Heart left ventricle (tissue), 16 donors: ENCODE measurements at regions not wholly inside any gene's neighbourhood (a gene's known extent, or its start where the extent isn't known, plus 50 kb on each side); places are given as distances from the start of the nearest gene placed in this dataset.

Experiments used
- ATAC-seq, 4 donors: fragments of 200-7000 bp; cut with Tn5 transposase; one replicate each; pipeline ENCODE4 v1.9.1; 2020 to 2022; ENCODE audit warnings: moderate library complexity in 4 of 4, mild to moderate bottlenecking in 3 of 4, moderate number of reproducible peaks in 1 of 4
- DNase-seq, 5 donors: peaks; one replicate each; pipeline ENCODE4 v3.0.0-alpha.2; 2020
- H3K27ac ChIP-seq, 12 donors: fragments of 200-600 bp; sonication (generic) in 4 of 12; one replicate each; pipeline versions ENCODE4 v1.5.0 to v1.8.0; 2016 to 2022; ENCODE audit warnings: mild to moderate bottlenecking in 2 of 12
- H3K27me3 ChIP-seq, 9 donors: fragments of 200-600 bp; sonication (generic) in 2 of 9; one replicate each; pipeline versions ENCODE4 v1.5.1 to v1.8.0; 2016 to 2022; ENCODE audit warnings: mild to moderate bottlenecking in 3 of 9
- H3K36me3 ChIP-seq, 9 donors: fragments of 200-600 bp; sonication (generic) in 2 of 9; one replicate each; pipeline versions ENCODE4 v1.5.0 to v1.8.0; 2018 to 2022; ENCODE audit warnings: mild to moderate bottlenecking in 2 of 9
- H3K4me1 ChIP-seq, 12 donors: fragments of 200-600 bp; sonication (generic) in 4 of 12; one replicate each; pipeline versions ENCODE4 v1.5.0 to v1.8.0; 2016 to 2022; ENCODE audit warnings: mild to moderate bottlenecking in 3 of 12
- H3K4me3 ChIP-seq, 12 donors: fragments of 200-600 bp; sonication (generic) in 4 of 12; one replicate each; pipeline versions ENCODE4 v1.5.0 to v1.8.0; 2017 to 2022; ENCODE audit warnings: mild to moderate bottlenecking in 9 of 12, moderate library complexity in 4 of 12
- H3K9me3 ChIP-seq, 12 donors: fragments of 200-600 bp; sonication (generic) in 4 of 12; one replicate each; pipeline versions ENCODE4 v1.5.0 to v1.8.0; 2016 to 2022; ENCODE audit warnings: mild to moderate bottlenecking in 1 of 12
- CTCF ChIP-seq, 12 donors: fragments of 200-600 bp; sonication (generic) in 4 of 12; IDR thresholded peaks; one replicate each; pipeline versions ENCODE4 v1.5.0 to v1.8.0; 2018 to 2022; ENCODE audit warnings: antibody characterized with exemption in 12 of 12, mild to moderate bottlenecking in 5 of 12
- POLR2A ChIP-seq, 2 donors: fragments of 450-650 bp; IDR thresholded peaks; one replicate each; pipeline ENCODE4 v1.6.1; 2017; ENCODE audit warnings: antibody characterized with exemption in 2 of 2, mild to moderate bottlenecking in 2 of 2, moderate library complexity in 2 of 2
- WGBS, 4 donors: extraction: QIAGEN DNeasy Blood & Tissue Kit in 2 of 4; methylation state at CpG; one replicate each; pipeline versions ENCODE4 v1.1.5 to v1.1.7; 2013 to 2018; 5-methylcytosine and 5-hydroxymethylcytosine counted together
- intact Hi-C, 10 donors: fragments of 100-400 bp; cut with DNase I; formaldehyde crosslinking; loops; one replicate each; pipeline versions ENCODE4 v1.11.1 to v1.14.2; 2022
- donor health status: ischemic (EF 13 %, LVEDD 7.1; RV severe dilation, severe dysfunction).
- donor health status: healthy with polysubstance abuse.
- donor health status: DM: no; HTN: yes; CAD: no.
- donor health status: DM: no; HTN: no; CAD: no.
- donor health status: ischemic (EF 25% LVEDD 6.9; RV normal size, moderate dysfunction).
- donor health status: ischemic (EF 25% LVEDD 5.7; RV mildly dilated, moderate dysfunction).
- donor health status: healthy.
- donor health status: DM: yes; HTN: yes; CAD: no.
- donor health status: ischemic (EF 35%, LVEDD 5.7; RV mildly dilated, moderate dysfunction).
- donor health status: nonischemic (EF 11% LVEDD 7.7; RV severe dilation, severe dysfunction).
- donor health status: DM: yes; HTN: yes; CAD: no.
- donor health status: PGD.
- donor health status: ischemic (EF 29% LVEDD 5.4; RV normal size, mild dysfunction).
- donor health status: nonischemic (EF 23%, LVEDD 6.1; RV moderate dilation, normal function).

DNA sequence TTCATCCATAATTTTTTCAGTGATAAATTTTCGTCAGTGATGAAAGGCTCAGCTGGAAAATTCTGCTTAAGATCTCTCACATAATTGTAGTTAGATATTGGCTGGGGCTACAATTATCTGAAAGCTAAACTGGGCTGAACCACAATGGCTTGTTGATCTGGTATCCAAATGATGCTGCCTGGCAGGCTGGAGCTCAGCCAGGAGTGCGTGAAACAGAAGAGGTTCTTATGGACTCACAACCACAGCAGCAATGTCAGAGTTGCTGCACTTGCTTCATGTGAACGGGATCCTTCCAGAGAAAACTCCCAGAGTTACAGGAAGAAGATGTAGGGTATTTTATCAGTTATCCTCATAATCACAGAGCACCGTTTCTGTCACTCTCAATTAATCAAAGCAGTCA, 533.2 kb upstream of the POM121L12 start:
- DNase-seq (no peak), ATAC-seq (no peak)
- Histone ChIP-seq H3K27me3 (no peaks in the 10 kb centered on the region), H3K36me3 (no peaks in the 10 kb centered on the region), H3K9me3 (no peaks in the 10 kb centered on the region), H3K4me1 (no peaks in the 10 kb centered on the region), H3K4me3 (no peak overlapping the region), H3K27ac (no peak overlapping the region)
- 57 to 70% (median 63%) methylated on average over 4 of the region's 4 CpGs for WGBS, 4 donors
- TF ChIP-seq CTCF (IDR thresholded peaks at IDR 0.05): no peak
- TF ChIP-seq POLR2A (IDR thresholded peaks at IDR 0.05): no peak
- intact Hi-C loops: no loop called here

- no peaks in the 10 kb centered on the region for H3K36me3 ChIP-seq
- ATAC-seq (no peak), DNase-seq (no peak)
- no peaks in the 10 kb centered on the region for H3K9me3 ChIP-seq
- H3K4me1 ChIP-seq: no peaks in the 10 kb centered on the region
- intact Hi-C loops: no loop called here
- no peak overlapping the region for H3K27ac ChIP-seq
- TF ChIP-seq POLR2A (IDR thresholded peaks at IDR 0.05) (no peak), CTCF (IDR thresholded peaks at IDR 0.05) (no peak)
- H3K27me3 ChIP-seq: no peaks in the 10 kb centered on the region
- no peak overlapping the region for H3K4me3 ChIP-seq
- 76 to 83% (median 80%) methylated on average over 2 of the region's 2 CpGs for WGBS, 4 donors
Observed at GRCh38 chr7:52501696-52502095, 533.7 kb upstream of the POM121L12 start.

GRCh38 chr7:52500841-52501240, 534.6 kb upstream of the POM121L12 start:
- no peaks in the 10 kb centered on the region for H3K9me3 ChIP-seq
- no peak for ATAC-seq
- H3K27me3 ChIP-seq: no peaks in the 10 kb centered on the region
- H3K36me3 ChIP-seq: no peaks in the 10 kb centered on the region
- no peak overlapping the region for H3K27ac ChIP-seq
- no peak overlapping the region for H3K4me3 ChIP-seq
- intact Hi-C loops: no loop called here
- DNase-seq: no peak
- WGBS, 4 donors: 39 to 49% (median 43%) methylated on average over 3 of the region's 3 CpGs
- TF ChIP-seq CTCF (IDR thresholded peaks at IDR 0.05): no peak
- no peak for TF ChIP-seq POLR2A (IDR thresholded peaks at IDR 0.05)
- H3K4me1 ChIP-seq: no peaks in the 10 kb centered on the region

GRCh38 chr7:52498366-52498765, 537.1 kb upstream of the POM121L12 start:
- Histone ChIP-seq H3K36me3 (no peaks in the 10 kb centered on the region), H3K27ac (no peak overlapping the region), H3K9me3 (no peaks in the 10 kb centered on the region), H3K27me3 (no peaks in the 10 kb centered on the region), H3K4me3 (no peak overlapping the region), H3K4me1 (no peaks in the 10 kb centered on the region)
- 44 to 55% (median 51%) methylated on average over 1 of the region's 1 CpG for WGBS, 4 donors
- intact Hi-C loops: no loop called here
- no peak for TF ChIP-seq POLR2A (IDR thresholded peaks at IDR 0.05)
- TF ChIP-seq CTCF (IDR thresholded peaks at IDR 0.05): no peak
- ATAC-seq: no peak
- DNase-seq: no peak
